Neural progenitor cell (in vitro differentiated cells): ENCODE measurements at regions not wholly inside any gene's neighbourhood (a gene's known extent, or its start where the extent isn't known, plus 50 kb on each side); places are given as distances from the start of the nearest gene placed in this dataset.

Source experiments
- CTCF ChIP-seq: fragments of 200-600 bp; sonication (generic); IDR thresholded peaks from 2 replicates; pipeline ENCODE4 v1.5.1; 2017; ENCODE audit warnings: antibody characterized with exemption, mild to moderate bottlenecking
- EZH2 ChIP-seq: fragments of 200-600 bp; sonication (generic); IDR thresholded peaks from 2 replicates; pipeline ENCODE4 v1.6.1; 2017; ENCODE audit warnings: antibody characterized with exemption, mild to moderate bottlenecking, moderate library complexity
- EZH2phosphoT487 ChIP-seq: fragments of 200-600 bp; sonication (generic); IDR thresholded peaks from 2 replicates; pipeline ENCODE4 v1.6.1; 2017; ENCODE audit warnings: antibody characterized with exemption

- no peak for TF ChIP-seq CTCF
- no peak for TF ChIP-seq EZH2
- no peak for TF ChIP-seq EZH2phosphoT487
Measured at GRCh38 chr4:157687971-157688370, 467.4 kb downstream of the GRIA2 start.
